Colon (tissue), 2 donors: ENCODE measurements at regions not wholly inside any gene's neighbourhood (a gene's known extent, or its start where the extent isn't known, plus 50 kb on each side); places are given as distances from the start of the nearest gene placed in this dataset.
"Not testable (repeated sequence)": the region's sequence is repeated elsewhere in the genome, so short reads cannot be mapped to it uniquely, and the experiment has no call there.

Experiments
- FAIRE-seq: peaks from 2 replicates; lab custom pipeline; 2012; peaks lifted over from hg19 to GRCh38; lab: Jason Lieb, UNC
- donor health status: control.
- donor health status: control.

DNA sequence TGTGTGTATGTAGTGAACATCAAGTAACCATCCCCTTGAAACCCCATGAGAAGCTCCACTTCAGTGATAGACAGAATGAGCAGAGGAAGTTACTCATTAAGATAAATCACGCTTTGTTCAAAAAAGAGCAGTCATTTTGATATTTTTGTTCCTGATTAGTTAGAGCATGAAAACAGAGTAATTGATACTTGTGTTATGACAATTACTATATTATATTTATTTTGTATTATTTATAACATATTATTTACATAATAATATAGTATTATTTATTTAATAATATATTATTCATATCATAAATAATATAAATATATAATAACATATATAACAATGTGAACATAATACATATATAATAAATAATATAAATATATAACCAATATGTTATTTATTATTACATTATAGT, 580.9 kb downstream of the SOX5 start:
- peak; percentile 98 for FAIRE-seq

GRCh38 chr12:23375621-23376020, 573.8 kb downstream of the SOX5 start:
- FAIRE-seq: no peak

- no peak for FAIRE-seq
Observed at GRCh38 chr12:23376238-23376637, 573.2 kb downstream of the SOX5 start.

DNA sequence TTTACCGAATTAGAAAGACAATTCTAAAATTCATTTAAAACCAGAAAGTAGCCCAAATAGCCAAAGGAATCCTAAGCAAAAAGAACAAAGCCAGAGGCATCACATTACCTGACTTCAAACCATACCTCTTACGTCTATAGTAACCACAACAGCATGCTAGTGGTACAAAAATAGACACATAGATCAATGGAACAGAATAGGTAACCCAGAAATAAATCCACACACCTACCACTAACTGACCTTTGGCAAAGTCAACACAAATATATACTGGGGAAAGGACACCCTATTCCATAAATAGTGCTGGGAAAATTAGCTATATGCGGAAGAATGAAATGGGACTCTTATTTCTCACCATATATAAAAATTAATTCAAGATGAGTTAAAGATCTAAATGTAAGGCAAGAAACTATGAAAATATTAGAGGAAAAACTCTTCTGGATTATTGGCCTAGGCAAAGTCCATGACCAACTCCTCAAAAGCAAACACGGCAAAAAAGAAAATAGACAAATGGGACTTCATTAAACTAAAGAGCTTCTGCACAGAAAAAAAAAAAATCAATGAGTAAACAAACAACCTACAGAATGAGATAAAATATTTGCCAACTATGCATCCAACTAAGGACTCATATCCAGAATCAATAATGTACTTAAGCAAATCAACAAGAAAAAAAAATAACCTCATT, 568.9 kb downstream of the SOX5 start:
- FAIRE-seq: no peak

- not testable (repeated sequence) for FAIRE-seq
Observed at GRCh38 chr12:23388898-23389297, 560.6 kb downstream of the SOX5 start.

GRCh38 chr12:23389315-23389714, 560.2 kb downstream of the SOX5 start:
- not testable (repeated sequence) for FAIRE-seq

DNA sequence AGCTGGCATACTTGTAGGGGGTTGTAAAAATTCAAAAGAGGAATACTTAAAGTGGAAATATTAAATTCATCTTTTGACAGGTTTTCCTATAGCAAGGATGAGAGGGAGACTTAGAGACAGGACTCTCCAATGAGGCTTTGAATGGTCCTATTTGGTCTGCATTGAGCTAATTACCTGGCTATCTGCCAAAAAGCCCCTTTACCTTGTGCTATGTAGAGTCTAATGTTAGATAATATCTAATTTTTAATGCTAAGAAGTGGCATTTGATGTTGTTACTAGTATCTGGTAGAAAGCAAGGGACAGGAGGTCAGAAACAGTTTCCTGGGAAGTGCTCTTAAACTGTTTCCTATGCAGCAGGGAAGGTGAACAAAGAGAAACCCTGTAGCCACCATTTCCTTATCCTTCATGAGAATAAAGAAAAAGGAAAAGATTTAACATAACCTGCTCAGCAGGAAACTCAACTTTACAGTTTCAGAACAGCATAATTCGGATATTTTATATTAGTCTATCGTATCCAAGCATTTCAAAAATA, 550.0 kb downstream of the SOX5 start:
- FAIRE-seq: no peak

DNA sequence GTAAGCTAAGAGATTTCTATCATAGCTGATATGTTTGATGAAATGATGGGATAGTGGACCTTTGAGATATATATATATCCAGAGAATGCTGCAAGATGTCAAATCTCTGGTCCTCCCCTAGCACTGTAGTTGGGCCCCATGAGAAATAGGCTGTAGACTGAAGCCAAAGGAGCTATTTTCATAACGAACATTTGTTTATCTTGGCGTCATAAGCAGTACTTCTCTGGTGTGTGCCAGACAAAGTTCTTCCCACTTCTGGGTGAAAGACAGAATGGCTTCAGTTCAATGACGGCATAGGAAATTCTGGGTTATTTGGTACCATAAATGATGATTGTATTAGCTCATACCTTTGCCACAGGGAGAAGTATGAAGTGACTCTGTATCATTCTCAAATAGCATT, 534.3 kb downstream of the SOX5 start:
- no peak for FAIRE-seq

GRCh38 chr12:23421556-23421955, 527.9 kb downstream of the SOX5 start:
- no peak for FAIRE-seq

GRCh38 chr12:23423097-23423687, 526.3 kb downstream of the SOX5 start:
- no peak for FAIRE-seq

DNA sequence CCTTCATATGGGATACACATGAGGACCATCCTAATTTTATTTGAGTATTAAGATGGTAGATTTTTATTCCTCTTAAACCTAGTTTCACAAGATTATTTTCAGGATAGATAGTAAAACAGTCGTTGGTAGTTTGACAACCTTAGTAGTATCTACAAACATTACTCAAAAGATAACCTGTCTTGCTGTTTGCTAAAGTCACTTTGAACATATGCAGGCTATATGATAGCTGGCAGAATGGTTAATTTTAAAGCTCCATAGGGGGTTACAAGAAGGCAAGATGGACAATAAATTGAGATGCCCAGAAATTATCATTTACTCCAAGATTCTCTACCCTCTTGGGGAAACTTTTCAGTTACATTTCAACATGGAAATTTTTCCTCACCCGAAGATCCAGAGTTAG, 525.7 kb downstream of the SOX5 start:
- FAIRE-seq: no peak

DNA sequence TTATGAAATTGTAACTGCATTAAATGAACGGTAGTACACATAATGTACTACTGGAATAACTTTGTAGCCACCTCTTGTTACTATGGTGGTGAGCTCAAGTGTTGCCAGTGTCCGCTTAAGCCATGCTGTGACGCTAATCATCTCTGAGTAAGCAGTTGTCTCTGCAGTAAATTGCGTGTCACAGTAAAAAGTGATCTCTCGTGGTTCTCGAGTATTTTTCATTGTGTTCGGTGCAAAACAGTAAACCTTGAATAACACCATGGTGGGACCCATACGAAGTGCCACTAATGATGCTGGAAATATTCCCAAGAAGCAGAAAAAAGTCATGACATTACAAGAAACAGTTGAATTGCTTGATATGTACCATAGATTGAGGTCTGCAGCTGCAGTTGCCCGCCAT, 524.8 kb downstream of the SOX5 start:
- no peak for FAIRE-seq

- FAIRE-seq: no peak
Observed at GRCh38 chr12:23426328-23426727, 523.1 kb downstream of the SOX5 start.

DNA sequence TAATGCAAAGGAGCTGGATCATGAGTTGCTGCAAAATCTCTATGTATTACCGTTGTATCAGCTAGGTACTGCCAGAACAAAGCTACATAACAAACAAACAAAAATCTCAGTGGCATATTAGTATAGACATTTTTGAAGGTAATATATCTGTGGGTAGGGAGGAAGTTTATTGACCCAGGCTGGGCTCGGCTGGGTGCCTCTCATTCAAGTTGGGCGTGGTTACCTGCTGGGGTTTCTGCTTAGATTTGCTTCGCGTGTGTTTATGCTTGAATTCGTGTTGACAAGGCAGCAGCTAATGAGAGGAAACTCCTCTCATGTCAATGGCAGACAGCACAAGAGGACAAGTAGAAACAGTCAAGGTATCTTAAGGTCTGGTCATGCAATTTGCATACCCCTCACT, 520.7 kb downstream of the SOX5 start:
- FAIRE-seq: no peak

GRCh38 chr12:23431006-23431405, 518.5 kb downstream of the SOX5 start:
- no peak for FAIRE-seq

DNA sequence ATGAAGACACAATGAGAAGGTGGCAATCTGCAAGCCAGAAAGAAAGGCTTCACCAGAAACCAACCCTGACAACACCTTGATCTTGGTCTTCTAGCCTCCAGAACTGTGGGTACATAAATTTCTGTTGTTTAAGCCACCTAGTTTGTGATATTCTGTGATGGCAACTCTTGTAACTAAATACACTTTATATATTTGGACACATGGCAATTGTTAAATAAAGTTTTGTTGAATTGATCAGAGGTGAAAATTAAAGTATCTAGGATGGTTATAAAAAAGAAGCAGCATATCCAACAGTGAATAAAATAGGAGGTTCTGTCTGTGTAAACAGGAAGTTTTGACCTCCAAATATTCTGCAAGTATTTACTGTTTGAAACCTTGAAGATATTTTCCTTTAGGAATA, 516.3 kb downstream of the SOX5 start:
- no peak for FAIRE-seq

- no peak for FAIRE-seq
Observed at GRCh38 chr12:23434154-23434553, 515.3 kb downstream of the SOX5 start.

DNA sequence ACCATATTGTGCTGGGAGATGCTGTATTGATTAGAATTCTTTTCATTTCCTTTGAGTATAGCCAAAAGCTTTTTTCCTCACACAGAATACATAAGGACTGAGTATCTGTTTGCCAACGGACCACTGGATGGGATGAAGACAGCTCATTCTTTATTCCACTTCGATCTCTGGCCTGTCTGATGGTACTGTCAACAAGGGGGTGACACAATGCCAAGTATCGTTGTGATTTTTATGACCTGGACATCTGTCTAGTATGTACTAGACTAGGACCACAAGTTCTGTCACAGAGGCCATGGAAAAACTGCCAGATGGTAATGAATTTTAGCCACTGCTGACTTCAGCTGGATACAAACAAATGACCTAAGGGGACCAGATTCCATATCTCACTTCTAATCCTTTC, 502.7 kb downstream of the SOX5 start:
- FAIRE-seq: no peak

DNA sequence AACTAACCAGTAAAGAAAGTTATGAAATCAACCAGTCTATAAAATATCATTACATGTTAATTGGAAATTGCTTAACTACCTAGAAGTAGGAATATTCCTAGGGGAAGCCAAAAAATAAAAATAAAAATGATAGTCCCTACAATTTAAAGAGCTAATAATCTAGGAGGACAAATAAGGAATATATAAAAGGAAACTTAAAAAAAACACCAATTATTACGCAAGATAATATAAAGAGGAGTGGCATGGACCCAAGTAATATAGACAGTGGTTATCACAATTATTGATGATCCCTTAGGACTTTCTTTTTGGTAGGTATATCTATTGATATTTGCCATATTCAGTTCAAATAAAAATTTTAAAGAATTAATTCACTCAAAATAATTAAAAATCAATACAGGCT, 498.7 kb downstream of the SOX5 start:
- no peak for FAIRE-seq

DNA sequence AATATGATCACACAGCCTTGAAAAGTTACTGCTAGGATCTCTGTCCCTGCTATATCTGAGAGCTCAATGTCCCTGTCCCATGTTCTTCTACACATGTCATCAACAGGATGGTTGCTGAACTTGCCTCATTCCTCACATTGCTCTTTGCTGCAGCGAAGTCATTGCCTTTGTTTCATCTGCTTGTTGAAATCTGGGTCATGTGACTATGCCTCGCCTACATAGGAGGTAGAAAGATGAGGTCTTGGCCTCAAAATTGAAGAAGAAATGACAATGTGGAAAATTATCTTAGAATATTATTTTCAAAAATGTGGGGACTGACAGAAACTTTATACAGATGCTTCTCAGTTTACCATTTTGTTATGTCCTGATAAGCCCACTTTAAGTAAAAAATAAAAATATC, 494.2 kb downstream of the SOX5 start:
- no peak for FAIRE-seq

- FAIRE-seq: no peak
Observed at GRCh38 chr12:23458640-23459039, 490.8 kb downstream of the SOX5 start.

GRCh38 chr12:23462546-23462945, 486.9 kb downstream of the SOX5 start:
- no peak for FAIRE-seq

GRCh38 chr12:23463172-23463571, 486.3 kb downstream of the SOX5 start:
- no peak for FAIRE-seq

DNA sequence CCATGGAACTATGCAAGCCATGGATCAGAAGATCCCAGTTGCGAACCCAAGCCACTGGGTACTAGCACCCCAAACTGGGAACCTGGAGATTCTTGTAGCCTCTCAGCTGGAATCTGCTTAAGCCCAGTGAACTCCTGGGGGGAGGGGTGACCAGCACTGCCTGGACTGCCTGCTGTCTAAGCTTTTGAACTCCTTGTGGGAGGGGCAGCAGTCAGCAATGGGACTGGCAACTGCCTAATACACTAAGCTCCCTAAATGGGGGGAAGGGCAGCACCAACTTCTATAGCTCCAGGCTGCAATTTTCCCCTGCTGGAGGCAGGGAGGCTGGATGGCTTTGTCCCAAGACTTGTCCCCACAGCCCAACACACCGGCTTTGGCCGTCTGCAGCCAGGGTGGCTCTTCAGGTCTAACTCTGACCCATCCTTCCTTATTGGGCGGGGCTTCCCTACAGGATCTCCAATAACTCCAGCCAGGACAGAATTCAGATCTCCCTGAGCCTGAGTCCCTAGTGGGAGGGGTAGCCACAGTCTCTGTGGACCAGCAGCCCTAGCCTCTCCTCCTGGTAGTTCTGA, 485.1 kb downstream of the SOX5 start:
- FAIRE-seq: no peak
